Fibroblast of lung (primary cell): ENCODE measurements at regions not wholly inside any gene's neighbourhood (a gene's known extent, or its start where the extent isn't known, plus 50 kb on each side); places are given as distances from the start of the nearest gene placed in this dataset.

Experiments
- CTCF ChIP-seq, 2 donors: IDR thresholded peaks in 1 of 2; conservative IDR thresholded peaks in 1 of 2; 1 replicate in 1 of 2; 2 replicates in 1 of 2; pipeline ENCODE4 v1.5.1; 2011 to 2012; ENCODE audit warnings: low read length in 2 of 2, control low read depth in 1 of 2, inconsistent platforms in 1 of 2, low read depth in 1 of 2, mild to moderate bottlenecking in 1 of 2
- EZH2 ChIP-seq: IDR thresholded peaks from 2 replicates; pipeline ENCODE4 v1.5.1; 2012; ENCODE audit warnings: low read length, control low read depth, mild to moderate bottlenecking; ENCODE audit errors: missing control alignments

- TF ChIP-seq CTCF (conservative IDR thresholded peaks at IDR 0.05 in 1 of 2, IDR thresholded peaks at IDR 0.05 in 1 of 2; ENCODE audit: low read depth in 1 of 2, low read length in 2 of 2): no peak
- no peak for TF ChIP-seq EZH2
These were observed 254.9 kb downstream of the RCHY1 start for GRCh38 chr4:75259306-75259705.
